Stomach (tissue), 8 donors: ENCODE measurements at regions not wholly inside any gene's neighbourhood (a gene's known extent, or its start where the extent isn't known, plus 50 kb on each side); places are given as distances from the start of the nearest gene placed in this dataset.

Source experiments
- DNase-seq, 2 donors: peaks; one replicate each; pipeline versions ENCODE4 v3.0.0 to v3.0.0-alpha.2; 2013 to 2019
- H3K27ac ChIP-seq, 5 donors: fragments of 200-600 bp in 4 of 5; sonication (generic) in 4 of 5; one replicate each; pipeline ENCODE4 v1.5.1; 2013 to 2019; ENCODE audit warnings: mild to moderate bottlenecking in 1 of 5, moderate library complexity in 1 of 5
- H3K27me3 ChIP-seq, 3 donors: fragments of 200-600 bp; sonication (generic); one replicate each; pipeline ENCODE4 v1.5.1; 2017 to 2019; ENCODE audit warnings: mixed run types in 1 of 3
- H3K36me3 ChIP-seq, 4 donors: fragments of 200-600 bp; sonication (generic); 1 replicate in 3 of 4; 2 replicates in 1 of 4; pipeline ENCODE4 v1.5.1; 2016 to 2019
- H3K4me1 ChIP-seq, 4 donors: fragments of 200-600 bp; sonication (generic); one replicate each; pipeline ENCODE4 v1.5.1; 2016 to 2019
- H3K4me3 ChIP-seq, 4 donors: fragments of 200-600 bp; sonication (generic) in 3 of 4; one replicate each; pipeline ENCODE4 v1.5.1; 2016 to 2019; ENCODE audit warnings: mild to moderate bottlenecking in 1 of 4
- H3K9me3 ChIP-seq, 4 donors: fragments of 200-600 bp; sonication (generic); one replicate each; pipeline ENCODE4 v1.5.1; 2016 to 2019
- EP300 ChIP-seq: sonication (generic); formaldehyde crosslinking; IDR thresholded peaks from one replicate; pipeline ENCODE4 v1.6.1; 2017; ENCODE audit warnings: antibody characterized with exemption
- POLR2A ChIP-seq, 4 donors: fragments of 450-650 bp; IDR thresholded peaks; one replicate each; pipeline ENCODE4 v1.6.1; 2016; ENCODE audit warnings: antibody characterized with exemption in 4 of 4, control low read depth in 2 of 4, mild to moderate bottlenecking in 1 of 4, moderate library complexity in 1 of 4
- POLR2AphosphoS5 ChIP-seq, 3 donors: sonication (generic); formaldehyde crosslinking; IDR thresholded peaks; one replicate each; pipeline ENCODE4 v1.6.1; 2016; ENCODE audit warnings: antibody characterized with exemption in 3 of 3
- WGBS, 5 donors: extraction: QIAGEN DNeasy Blood & Tissue Kit in 3 of 5; methylation state at CpG; one replicate each; pipeline versions ENCODE4 v1.1.5 to v1.1.7; 2013 to 2018; 5-methylcytosine and 5-hydroxymethylcytosine counted together
- intact Hi-C: fragments of 100-400 bp; cut with DNase I; formaldehyde crosslinking; loops from one replicate; pipeline ENCODE4 v1.15.1; 2023; ENCODE audit warnings: low total_unique reads
- TF ChIP-seq, protein P1 (sequence below), 7 experiments: fragments of 450-650 bp in 4 of 7; fragments of 200-600 bp in 3 of 7; sonication (generic) in 3 of 7; IDR thresholded peaks; one replicate each; pipeline ENCODE4 v1.5.1; 2016 to 2019; ENCODE audit warnings: antibody characterized with exemption in 7 of 7, control low read depth in 2 of 7, mild to moderate bottlenecking in 1 of 7
- donor health status: healthy with polysubstance abuse.
- donor health status: Bipolar disorder and iron deficiency.
- donor health status: healthy.

DNA sequence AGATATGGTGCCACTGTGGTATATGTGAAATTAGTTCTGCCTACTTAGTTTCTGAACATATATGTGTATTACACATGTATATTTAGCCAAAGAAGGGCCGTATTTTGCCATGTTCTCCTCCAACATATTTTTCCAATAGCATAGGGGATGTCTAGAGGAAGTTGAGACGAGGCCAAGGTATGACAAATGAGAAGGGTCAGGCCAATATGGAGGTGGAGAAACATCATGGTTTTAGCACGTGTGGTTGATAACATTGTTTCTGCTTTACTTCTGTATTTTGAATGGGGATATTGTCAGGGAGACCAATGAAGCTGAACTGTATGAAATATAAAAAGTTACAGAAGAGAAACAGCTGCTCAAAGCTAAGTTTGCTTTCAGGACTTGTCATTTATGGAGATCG is 246.7 kb upstream of the TLL1 start:
- Histone ChIP-seq H3K4me1 (no peaks in the 10 kb centered on the region), H3K27me3 (no peaks in the 10 kb centered on the region), H3K4me3 (no peak overlapping the region), H3K27ac (no peak overlapping the region), H3K9me3 (no peaks in the 10 kb centered on the region), H3K36me3 (no peaks in the 10 kb centered on the region)
- DNase-seq: no peak
- TF ChIP-seq POLR2A (IDR thresholded peaks at IDR 0.05) (no peak), POLR2AphosphoS5 (IDR thresholded peaks at IDR 0.05) (no peak), EP300 (no peak)
- TF ChIP-seq, protein P1, sequence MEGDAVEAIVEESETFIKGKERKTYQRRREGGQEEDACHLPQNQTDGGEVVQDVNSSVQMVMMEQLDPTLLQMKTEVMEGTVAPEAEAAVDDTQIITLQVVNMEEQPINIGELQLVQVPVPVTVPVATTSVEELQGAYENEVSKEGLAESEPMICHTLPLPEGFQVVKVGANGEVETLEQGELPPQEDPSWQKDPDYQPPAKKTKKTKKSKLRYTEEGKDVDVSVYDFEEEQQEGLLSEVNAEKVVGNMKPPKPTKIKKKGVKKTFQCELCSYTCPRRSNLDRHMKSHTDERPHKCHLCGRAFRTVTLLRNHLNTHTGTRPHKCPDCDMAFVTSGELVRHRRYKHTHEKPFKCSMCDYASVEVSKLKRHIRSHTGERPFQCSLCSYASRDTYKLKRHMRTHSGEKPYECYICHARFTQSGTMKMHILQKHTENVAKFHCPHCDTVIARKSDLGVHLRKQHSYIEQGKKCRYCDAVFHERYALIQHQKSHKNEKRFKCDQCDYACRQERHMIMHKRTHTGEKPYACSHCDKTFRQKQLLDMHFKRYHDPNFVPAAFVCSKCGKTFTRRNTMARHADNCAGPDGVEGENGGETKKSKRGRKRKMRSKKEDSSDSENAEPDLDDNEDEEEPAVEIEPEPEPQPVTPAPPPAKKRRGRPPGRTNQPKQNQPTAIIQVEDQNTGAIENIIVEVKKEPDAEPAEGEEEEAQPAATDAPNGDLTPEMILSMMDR (IDR thresholded peaks at IDR 0.05): no peak
- whole genome bisulfite sequencing, 5 donors: 62 to 74% (median 65%) methylated on average over 4 of the region's 4 CpGs
- intact Hi-C loops: no loop called here

- WGBS, 5 donors: 55 to 75% (median 68%) methylated on average over 3 of the region's 3 CpGs
- intact Hi-C loops: no loop called here
These were observed 245.9 kb upstream of the TLL1 start for GRCh38 chr4:165627128-165627527.

GRCh38 chr4:165627548-165627947 is 245.5 kb upstream of the TLL1 start:
- Histone ChIP-seq H3K27me3 (no peaks in the 10 kb centered on the region), H3K9me3 (no peaks in the 10 kb centered on the region)
- 68 to 95% (median 89%) methylated on average over 5 of the region's 5 CpGs for WGBS, 5 donors

More at GRCh38 chr4:165627128-165627527, 245.9 kb upstream of the TLL1 start:
- H3K4me1 ChIP-seq: no peaks in the 10 kb centered on the region
- no peak overlapping the region for H3K27ac ChIP-seq
- H3K9me3 ChIP-seq: no peaks in the 10 kb centered on the region
- DNase-seq: no peak
- no peak overlapping the region for H3K4me3 ChIP-seq
- no peak for TF ChIP-seq POLR2A (IDR thresholded peaks at IDR 0.05)
- TF ChIP-seq EP300: no peak
- no peaks in the 10 kb centered on the region for H3K36me3 ChIP-seq
- H3K27me3 ChIP-seq: no peaks in the 10 kb centered on the region

GRCh38 chr4:165628572-165628971 is 244.5 kb upstream of the TLL1 start:
- no peak for DNase-seq
- Histone ChIP-seq H3K36me3 (no peaks in the 10 kb centered on the region), H3K27me3 (no peaks in the 10 kb centered on the region), H3K4me3 (no peak overlapping the region), H3K9me3 (no peaks in the 10 kb centered on the region), H3K27ac (no peak overlapping the region), H3K4me1 (no peaks in the 10 kb centered on the region)
- TF ChIP-seq POLR2A (IDR thresholded peaks at IDR 0.05): no peak
- TF ChIP-seq POLR2AphosphoS5 (IDR thresholded peaks at IDR 0.05): no peak
- TF ChIP-seq, protein P1 (IDR thresholded peaks at IDR 0.05): no peak
- no peak for TF ChIP-seq EP300
- WGBS, 5 donors: 87 to 98% (median 92%) methylated on average over 3 of the region's 3 CpGs
- intact Hi-C loops: no loop called here

More at GRCh38 chr4:165627548-165627947, 245.5 kb upstream of the TLL1 start:
- no peak overlapping the region for H3K27ac ChIP-seq
- H3K4me3 ChIP-seq: no peak overlapping the region
- no peaks in the 10 kb centered on the region for H3K4me1 ChIP-seq
- TF ChIP-seq POLR2A (IDR thresholded peaks at IDR 0.05): no peak
- TF ChIP-seq, protein P1 (IDR thresholded peaks at IDR 0.05): no peak
- intact Hi-C loops: no loop called here
- no peaks in the 10 kb centered on the region for H3K36me3 ChIP-seq
- no peak for DNase-seq

DNA sequence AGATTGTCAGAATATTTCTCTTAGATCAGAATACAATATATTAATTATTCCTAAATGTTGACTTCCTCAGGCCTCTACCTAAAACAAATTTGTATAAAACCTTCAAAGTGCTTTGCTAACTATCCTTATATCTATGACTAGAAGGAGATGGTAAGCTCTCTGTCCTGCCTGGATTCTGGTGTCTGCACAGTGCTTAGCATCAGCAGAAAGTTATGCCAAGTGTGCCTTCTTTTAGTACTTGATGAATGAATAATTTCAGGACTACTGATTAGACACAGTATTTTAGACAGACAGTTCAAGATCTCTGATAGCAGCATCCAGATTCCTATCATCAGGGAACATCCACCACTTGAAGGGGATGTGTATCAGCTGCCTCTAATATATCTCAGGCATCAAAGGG is 242.4 kb upstream of the TLL1 start:
- no peaks in the 10 kb centered on the region for H3K36me3 ChIP-seq
- no peaks in the 10 kb centered on the region for H3K4me1 ChIP-seq
- DNase-seq: no peak
- H3K27ac ChIP-seq: no peak overlapping the region
- no peak for TF ChIP-seq POLR2AphosphoS5 (IDR thresholded peaks at IDR 0.05)
- TF ChIP-seq, protein P1 (IDR thresholded peaks at IDR 0.05): no peak
- no peak for TF ChIP-seq POLR2A (IDR thresholded peaks at IDR 0.05)
- no peak for TF ChIP-seq EP300
- intact Hi-C loops: no loop called here
- no peaks in the 10 kb centered on the region for H3K27me3 ChIP-seq
- H3K9me3 ChIP-seq: no peaks in the 10 kb centered on the region
- H3K4me3 ChIP-seq: no peak overlapping the region
